Stomach (tissue), 4 donors: ENCODE measurements at regions not wholly inside any gene's neighbourhood (a gene's known extent, or its start where the extent isn't known, plus 50 kb on each side); places are given as distances from the start of the nearest gene placed in this dataset.

Source experiments
- CTCF ChIP-seq, 7 experiments: fragments of 450-650 bp in 4 of 7; fragments of 200-600 bp in 3 of 7; sonication (generic) in 3 of 7; IDR thresholded peaks; one replicate each; pipeline ENCODE4 v1.5.1; 2016 to 2019; ENCODE audit warnings: antibody characterized with exemption in 7 of 7, control low read depth in 2 of 7, mild to moderate bottlenecking in 1 of 7
- EP300 ChIP-seq: sonication (generic); formaldehyde crosslinking; IDR thresholded peaks from one replicate; pipeline ENCODE4 v1.6.1; 2017; ENCODE audit warnings: antibody characterized with exemption
- POLR2AphosphoS5 ChIP-seq, 3 donors: sonication (generic); formaldehyde crosslinking; IDR thresholded peaks; one replicate each; pipeline ENCODE4 v1.6.1; 2016; ENCODE audit warnings: antibody characterized with exemption in 3 of 3

GRCh38 chr21:29441651-29442050 lies 142.9 kb downstream of the BACH1 start:
- TF ChIP-seq CTCF (IDR thresholded peaks at IDR 0.05) (no peak), EP300 (no peak), POLR2AphosphoS5 (IDR thresholded peaks at IDR 0.05) (no peak)
